Progenitor cell of endocrine pancreas (in vitro differentiated cells): ENCODE measurements at regions not wholly inside any gene's neighbourhood (a gene's known extent, or its start where the extent isn't known, plus 50 kb on each side); places are given as distances from the start of the nearest gene placed in this dataset.

ENCODE experiments used
- DNase-seq: peaks from one replicate; pipeline ENCODE4 v3.0.0; 2021; ENCODE audit warnings: low spot score; ENCODE audit not compliant: unreplicated experiment
- H3K27ac Mint-ChIP-seq: 2 replicates; pipeline ENCODE4 v1.8.0; 2021; ENCODE audit warnings: mild to moderate bottlenecking, moderate library complexity, mixed read lengths
- H3K27me3 Mint-ChIP-seq: 2 replicates; pipeline ENCODE4 v1.8.0; 2021; ENCODE audit warnings: mixed read lengths
- H3K36me3 Mint-ChIP-seq: 2 replicates; pipeline ENCODE4 v1.8.0; 2022; ENCODE audit warnings: mixed read lengths; ENCODE audit not compliant: insufficient read depth
- H3K4me1 Mint-ChIP-seq: 2 replicates; pipeline ENCODE4 v1.8.0; 2021; ENCODE audit warnings: low read depth, mixed read lengths
- H3K4me3 Mint-ChIP-seq: 2 replicates; pipeline ENCODE4 v1.8.0; 2021; ENCODE audit warnings: low read depth, mild to moderate bottlenecking, moderate library complexity, mixed read lengths
- H3K9me3 Mint-ChIP-seq: 2 replicates; pipeline ENCODE4 v1.8.0; 2021; ENCODE audit warnings: low read depth, mixed read lengths
- CTCF ChIP-seq: fragments of 200-600 bp; sonication (generic); IDR thresholded peaks from one replicate; pipeline ENCODE4 v1.5.0; 2021; ENCODE audit warnings: antibody characterized with exemption, mild to moderate bottlenecking; ENCODE audit not compliant: unreplicated experiment

- Mint-ChIP-seq H3K4me3 (no peak overlapping the region), H3K9me3 (no peaks in the 10 kb centered on the region), H3K27me3 (no peaks in the 10 kb centered on the region), H3K27ac (no peak overlapping the region), H3K36me3 (no peaks in the 10 kb centered on the region), H3K4me1 (peaks cover 18% of the 10 kb centered on the region)
- no peak for DNase-seq
- no peak for TF ChIP-seq CTCF
These were observed 106.2 kb downstream of the SAMD9 start for GRCh38 chr7:93011351-93012294.

DNA sequence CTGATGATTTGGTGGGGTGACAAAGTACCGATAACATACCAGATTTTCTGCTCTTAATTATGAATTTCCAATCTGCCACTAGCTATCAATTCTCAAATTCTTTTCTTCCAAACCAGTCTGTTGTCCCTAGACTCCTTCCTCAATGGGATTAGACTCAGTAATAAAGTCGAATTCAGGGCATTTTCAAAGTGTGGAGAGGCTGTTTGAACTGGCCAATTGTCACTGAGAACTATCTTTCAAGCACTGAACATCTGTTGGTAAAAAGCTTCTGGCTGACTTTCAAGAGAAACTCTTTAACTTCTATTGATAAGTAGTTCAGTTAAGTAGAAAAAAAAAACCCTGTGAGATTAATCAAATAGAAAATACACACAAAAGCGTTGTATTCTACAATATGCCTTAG lies 108.9 kb downstream of the SAMD9 start:
- H3K27me3 Mint-ChIP-seq: peaks cover 12% of the 10 kb centered on the region
- no peak for TF ChIP-seq CTCF

DNA sequence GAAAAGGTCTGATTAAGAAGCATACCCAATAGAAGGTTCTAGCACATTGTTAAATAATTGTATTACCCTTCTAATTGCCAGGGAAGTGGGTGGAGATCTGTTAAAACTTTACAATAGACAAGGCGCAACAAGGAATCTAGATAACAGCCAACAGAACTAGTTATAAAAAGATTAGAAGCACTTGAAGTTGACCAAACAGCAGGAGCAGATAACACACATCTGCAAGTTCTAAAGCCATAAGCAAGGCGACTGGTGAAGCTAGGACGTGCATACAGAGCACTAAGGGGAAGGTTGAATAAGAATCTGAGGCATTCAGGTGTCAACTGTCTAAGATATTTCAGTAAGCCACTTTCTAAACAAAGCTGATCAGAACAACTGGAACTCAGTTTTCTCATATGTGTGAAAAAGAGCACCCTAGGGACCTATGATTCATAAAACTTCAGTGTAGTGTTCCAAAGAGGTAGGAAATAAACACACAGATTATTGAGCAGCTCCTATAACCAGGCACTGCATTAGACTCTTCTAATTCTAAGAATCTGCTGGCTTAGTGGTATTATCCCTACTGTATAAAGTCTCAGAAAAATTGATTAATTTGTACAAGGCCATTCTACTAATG lies 111.2 kb downstream of the SAMD9 start:
- no peak overlapping the region for H3K27ac Mint-ChIP-seq
- H3K36me3 Mint-ChIP-seq: no peaks in the 10 kb centered on the region
- no peak for DNase-seq
- no peaks in the 10 kb centered on the region for H3K9me3 Mint-ChIP-seq
- no peak for TF ChIP-seq CTCF
- H3K4me1 Mint-ChIP-seq: no peaks in the 10 kb centered on the region
- H3K4me3 Mint-ChIP-seq: no peak overlapping the region
- H3K27me3 Mint-ChIP-seq: peaks cover 13% of the 10 kb centered on the region

More for the DNA sequence above, 108.9 kb downstream of the SAMD9 start:
- Mint-ChIP-seq H3K36me3 (no peaks in the 10 kb centered on the region), H3K9me3 (no peaks in the 10 kb centered on the region), H3K4me1 (peaks cover 3% of the 10 kb centered on the region), H3K4me3 (no peak overlapping the region), H3K27ac (no peak overlapping the region)
- no peak for DNase-seq

- H3K27me3 Mint-ChIP-seq: peaks cover 13% of the 10 kb centered on the region
- H3K27ac Mint-ChIP-seq: no peak overlapping the region
- H3K4me1 Mint-ChIP-seq: no peaks in the 10 kb centered on the region
- no peak overlapping the region for H3K4me3 Mint-ChIP-seq
- DNase-seq: no peak
- TF ChIP-seq CTCF: no peak
- H3K36me3 Mint-ChIP-seq: no peaks in the 10 kb centered on the region
- no peaks in the 10 kb centered on the region for H3K9me3 Mint-ChIP-seq
These were observed 112.9 kb downstream of the SAMD9 start for GRCh38 chr7:93004906-93005305.

- no peak for TF ChIP-seq CTCF
- Mint-ChIP-seq H3K9me3 (no peaks in the 10 kb centered on the region), H3K27ac (no peak overlapping the region), H3K4me3 (no peak overlapping the region), H3K4me1 (peaks cover 1% of the 10 kb centered on the region), H3K27me3 (peaks cover 3% of the 10 kb centered on the region), H3K36me3 (no peaks in the 10 kb centered on the region)
- DNase-seq: no peak
These were observed 120.1 kb downstream of the SAMD9 start for GRCh38 chr7:92997719-92998118.
